Upper lobe of left lung (tissue), 6 donors: ENCODE measurements at regions not wholly inside any gene's neighbourhood (a gene's known extent, or its start where the extent isn't known, plus 50 kb on each side); places are given as distances from the start of the nearest gene placed in this dataset.
A peak's percentile ranks its signal among the peaks of the same experiment; 100 is the strongest.

Experiments
- ATAC-seq, 2 donors: fragments of 200-7000 bp; cut with Tn5 transposase; one replicate each; pipeline ENCODE4 v1.9.1; 2022; ENCODE audit warnings: mild to moderate bottlenecking in 2 of 2, moderate library complexity in 2 of 2; ENCODE audit not compliant: low FRiP score in 2 of 2
- DNase-seq, 2 donors: peaks; one replicate each; pipeline ENCODE4 v3.0.0-alpha.2; 2019 to 2020
- H3K27ac ChIP-seq, 4 donors: fragments of 200-600 bp; sonication (generic); one replicate each; pipeline ENCODE4 v1.5.1; 2016 to 2019
- H3K27me3 ChIP-seq, 4 donors: fragments of 200-600 bp; sonication (generic); one replicate each; pipeline ENCODE4 v1.5.1; 2017 to 2019
- H3K36me3 ChIP-seq, 4 donors: fragments of 200-600 bp; sonication (generic); one replicate each; pipeline ENCODE4 v1.5.1; 2016 to 2019
- H3K4me1 ChIP-seq, 4 donors: fragments of 200-600 bp; sonication (generic); one replicate each; pipeline ENCODE4 v1.5.1; 2018 to 2019
- H3K4me3 ChIP-seq, 4 donors: fragments of 200-600 bp; sonication (generic); one replicate each; pipeline ENCODE4 v1.5.1; 2017 to 2019; ENCODE audit warnings: mild to moderate bottlenecking in 2 of 4, moderate library complexity in 1 of 4
- H3K9me3 ChIP-seq, 4 donors: fragments of 200-600 bp; sonication (generic); one replicate each; pipeline ENCODE4 v1.5.1; 2018 to 2019
- CTCF ChIP-seq, 6 experiments: fragments of 450-650 bp in 4 of 6; fragments of 200-600 bp in 2 of 6; sonication (generic) in 2 of 6; IDR thresholded peaks; one replicate each; pipeline ENCODE4 v1.5.1; 2016 to 2019; ENCODE audit warnings: antibody characterized with exemption in 6 of 6
- EP300 ChIP-seq, 4 donors: sonication (generic); formaldehyde crosslinking; IDR thresholded peaks; one replicate each; pipeline ENCODE4 v1.5.1; 2017; ENCODE audit warnings: antibody characterized with exemption in 4 of 4, control low read depth in 2 of 4
- POLR2A ChIP-seq, 4 donors: fragments of 450-650 bp; IDR thresholded peaks; one replicate each; pipeline ENCODE4 v1.5.1; 2016 to 2017; ENCODE audit warnings: antibody characterized with exemption in 4 of 4, mild to moderate bottlenecking in 2 of 4
- POLR2AphosphoS5 ChIP-seq, 2 donors: sonication (generic); formaldehyde crosslinking; IDR thresholded peaks; one replicate each; pipeline ENCODE4 v1.5.1; 2017; ENCODE audit warnings: antibody characterized with exemption in 2 of 2
- WGBS, 2 donors: methylation state at CpG; one replicate each; pipeline ENCODE4 v1.1.5; 2017 to 2018; 5-methylcytosine and 5-hydroxymethylcytosine counted together
- donor health status: DM: no; HTN: no; CAD: no; lungs with moderate emphysema.
- donor health status: DM: no; HTN: yes; CAD: no; lungs with severe emphysema.

DNA sequence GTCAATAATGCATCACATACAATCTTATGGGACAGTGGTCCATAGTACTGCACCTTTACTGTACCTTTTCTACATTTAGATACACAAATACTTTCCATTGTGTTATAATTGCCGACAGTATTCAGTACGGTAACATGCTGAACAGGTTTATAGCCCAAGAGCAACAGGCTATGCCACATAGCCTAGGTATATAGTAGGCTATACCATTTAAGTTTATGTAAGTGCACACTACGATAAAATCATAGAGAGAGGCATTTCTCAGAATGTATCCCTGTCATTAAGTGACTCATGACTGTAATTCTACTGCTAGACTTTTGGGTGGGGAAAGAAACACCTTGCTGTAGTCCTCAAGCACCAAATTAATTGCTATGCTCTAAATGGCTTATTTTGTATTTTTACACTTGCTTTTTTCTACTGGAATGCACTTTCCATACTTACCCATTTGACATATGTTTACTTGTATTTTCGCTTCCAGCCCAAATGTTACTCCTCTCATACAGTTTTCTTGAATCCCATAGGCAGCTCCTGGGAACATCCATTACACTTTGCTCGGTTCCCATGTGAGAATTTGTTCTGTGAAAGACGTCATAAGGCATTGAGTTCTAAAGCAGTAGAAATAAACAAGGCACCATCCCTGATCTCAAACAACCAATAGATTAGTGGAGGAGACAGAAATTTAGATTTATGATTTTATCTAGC, 714.0 kb upstream of the ID2 start:
- no peaks in the 10 kb centered on the region for H3K27me3 ChIP-seq
- H3K4me1 ChIP-seq = no peaks in the 10 kb centered on the region
- H3K27ac ChIP-seq = no peak overlapping the region
- ATAC-seq (no peak), DNase-seq (no peak)
- no peaks in the 10 kb centered on the region for H3K36me3 ChIP-seq
- no peaks in the 10 kb centered on the region for H3K9me3 ChIP-seq
- WGBS, 2 donors = 91 to 98% methylated on average over 6 of the region's 6 CpGs
- TF ChIP-seq POLR2AphosphoS5 (IDR thresholded peaks at IDR 0.05) (no peak), EP300 (IDR thresholded peaks at IDR 0.05) (no peak), POLR2A (IDR thresholded peaks at IDR 0.05) (no peak), CTCF (IDR thresholded peaks at IDR 0.05) (no peak)
- no peak overlapping the region for H3K4me3 ChIP-seq

- Histone ChIP-seq H3K27ac (no peak overlapping the region), H3K36me3 (no peaks in the 10 kb centered on the region), H3K4me3 (no peak overlapping the region), H3K4me1 (no peaks in the 10 kb centered on the region), H3K27me3 (no peaks in the 10 kb centered on the region), H3K9me3 (no peaks in the 10 kb centered on the region)
- ATAC-seq = no peak
- TF ChIP-seq POLR2A (IDR thresholded peaks at IDR 0.05) (no peak), CTCF (IDR thresholded peaks at IDR 0.05) (no peak), EP300 (IDR thresholded peaks at IDR 0.05) (no peak), POLR2AphosphoS5 (IDR thresholded peaks at IDR 0.05) (no peak)
- 86 to 92% methylated on average over 8 to 10 of the region's 10 CpGs for WGBS, 2 donors
- peak in 1 of 2 donors; percentile 34 for DNase-seq
Observed at GRCh38 chr2:7969756-7970515, 711.9 kb upstream of the ID2 start.

DNA sequence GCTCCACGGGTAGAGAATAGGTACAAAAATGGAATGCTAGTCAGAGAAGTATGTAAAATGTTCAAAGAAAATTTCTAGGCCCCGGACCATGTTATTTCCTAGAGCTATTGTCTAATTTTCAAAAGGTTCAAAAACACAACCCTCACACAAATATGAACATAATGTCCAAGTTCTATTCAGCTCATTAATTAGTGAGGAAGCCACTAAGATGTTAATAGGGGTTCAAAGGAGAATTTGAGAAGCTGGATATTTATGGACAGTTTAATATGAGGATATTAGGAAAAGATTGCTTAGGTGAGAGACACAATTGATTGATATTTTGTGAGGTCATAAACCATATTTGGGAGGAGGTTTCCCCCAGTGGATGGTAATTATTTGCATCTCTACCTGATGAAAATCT, 710.6 kb upstream of the ID2 start:
- Histone ChIP-seq H3K27ac (no peak overlapping the region), H3K4me1 (no peaks in the 10 kb centered on the region), H3K9me3 (no peaks in the 10 kb centered on the region), H3K4me3 (no peak overlapping the region), H3K27me3 (no peaks in the 10 kb centered on the region), H3K36me3 (no peaks in the 10 kb centered on the region)
- TF ChIP-seq EP300 (IDR thresholded peaks at IDR 0.05) = no peak
- TF ChIP-seq POLR2A (IDR thresholded peaks at IDR 0.05) = no peak
- TF ChIP-seq POLR2AphosphoS5 (IDR thresholded peaks at IDR 0.05) = no peak
- TF ChIP-seq CTCF (IDR thresholded peaks at IDR 0.05) = no peak
- 82 to 83% methylated on average over 2 of the region's 2 CpGs for WGBS, 2 donors
- ATAC-seq (no peak), DNase-seq (no peak)

DNA sequence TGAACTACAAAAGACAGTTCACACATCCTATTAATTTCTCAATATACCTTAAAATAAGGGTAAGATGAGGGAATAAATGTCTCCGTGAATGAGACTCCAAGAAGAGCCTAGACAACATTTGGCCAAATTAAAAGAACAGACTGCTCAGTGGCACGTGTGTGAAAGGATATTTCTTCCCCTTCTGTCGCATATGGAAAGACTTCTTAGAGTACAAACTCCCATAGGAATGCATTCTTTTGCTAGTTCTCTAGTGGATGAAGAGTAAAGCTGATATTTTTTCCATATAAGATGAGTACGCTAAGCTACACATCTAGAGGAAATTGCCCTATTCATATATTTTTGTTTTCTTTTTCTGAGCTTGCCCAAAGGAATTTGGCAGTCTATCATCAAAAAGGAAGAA, 710.0 kb upstream of the ID2 start:
- Histone ChIP-seq H3K4me1 (no peaks in the 10 kb centered on the region), H3K4me3 (no peak overlapping the region), H3K36me3 (no peaks in the 10 kb centered on the region), H3K27me3 (no peaks in the 10 kb centered on the region), H3K27ac (no peak overlapping the region), H3K9me3 (no peaks in the 10 kb centered on the region)
- ATAC-seq (no peak), DNase-seq (no peak)
- TF ChIP-seq EP300 (IDR thresholded peaks at IDR 0.05) (no peak), CTCF (IDR thresholded peaks at IDR 0.05) (no peak), POLR2AphosphoS5 (IDR thresholded peaks at IDR 0.05) (no peak), POLR2A (IDR thresholded peaks at IDR 0.05) (no peak)
- 88 to 92% methylated on average over 4 of the region's 4 CpGs for WGBS, 2 donors
